ENCODE measurements at regions not wholly inside any gene's neighbourhood (a gene's known extent, or its start where the extent isn't known, plus 50 kb on each side); places are given as distances from the start of the nearest gene placed in this dataset.

DNA sequence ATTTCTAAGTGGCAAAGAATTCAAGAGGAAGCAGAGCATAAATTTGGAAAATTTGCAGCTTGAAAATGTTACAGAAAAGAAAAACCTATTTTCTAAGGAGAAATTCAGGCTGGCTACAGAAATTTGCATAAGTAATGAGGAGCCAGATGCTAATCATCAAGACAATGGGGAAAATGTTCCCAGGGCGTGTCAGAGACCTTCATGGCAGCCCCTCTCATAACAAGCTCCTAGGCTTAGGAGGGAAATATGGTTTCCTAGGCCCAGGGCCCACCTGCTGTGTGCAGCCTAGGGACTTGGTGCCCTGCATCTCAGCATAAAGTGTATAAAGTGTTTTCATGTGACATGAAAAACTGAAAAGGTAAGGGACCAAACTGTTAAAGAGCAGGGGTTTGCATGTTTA is 1796.3 kb upstream of the FLRT2 start:
- Histone ChIP-seq H3K4me1 (ENCODE audit: control insufficient read depth in 2 of 3, insufficient read depth in 2 of 3, low read depth in 1 of 3, low read length in 3 of 3) (no peaks in the 10 kb centered on the region), H3K9ac (ENCODE audit: low read length in 3 of 3) (no peak overlapping the region), H3K4me3 (ENCODE audit: low read length in 3 of 3) (no peak overlapping the region), H3K36me3 (ENCODE audit: control insufficient read depth in 2 of 3, insufficient read depth in 3 of 3, low read length in 3 of 3) (no peaks in the 10 kb centered on the region), H3K9me3 (ENCODE audit: control insufficient read depth in 2 of 3, insufficient read depth in 1 of 3, low read length in 3 of 3) (no peaks in the 10 kb centered on the region), H3K27ac (ENCODE audit: low read depth in 2 of 2, low read length in 2 of 2) (no peak overlapping the region), H3K27me3 (ENCODE audit: control insufficient read depth, insufficient read depth, low read length) (no peaks in the 10 kb centered on the region)
- intact Hi-C loops (cut with DNase I), result no loop called here
- TF ChIP-seq, protein P1, sequence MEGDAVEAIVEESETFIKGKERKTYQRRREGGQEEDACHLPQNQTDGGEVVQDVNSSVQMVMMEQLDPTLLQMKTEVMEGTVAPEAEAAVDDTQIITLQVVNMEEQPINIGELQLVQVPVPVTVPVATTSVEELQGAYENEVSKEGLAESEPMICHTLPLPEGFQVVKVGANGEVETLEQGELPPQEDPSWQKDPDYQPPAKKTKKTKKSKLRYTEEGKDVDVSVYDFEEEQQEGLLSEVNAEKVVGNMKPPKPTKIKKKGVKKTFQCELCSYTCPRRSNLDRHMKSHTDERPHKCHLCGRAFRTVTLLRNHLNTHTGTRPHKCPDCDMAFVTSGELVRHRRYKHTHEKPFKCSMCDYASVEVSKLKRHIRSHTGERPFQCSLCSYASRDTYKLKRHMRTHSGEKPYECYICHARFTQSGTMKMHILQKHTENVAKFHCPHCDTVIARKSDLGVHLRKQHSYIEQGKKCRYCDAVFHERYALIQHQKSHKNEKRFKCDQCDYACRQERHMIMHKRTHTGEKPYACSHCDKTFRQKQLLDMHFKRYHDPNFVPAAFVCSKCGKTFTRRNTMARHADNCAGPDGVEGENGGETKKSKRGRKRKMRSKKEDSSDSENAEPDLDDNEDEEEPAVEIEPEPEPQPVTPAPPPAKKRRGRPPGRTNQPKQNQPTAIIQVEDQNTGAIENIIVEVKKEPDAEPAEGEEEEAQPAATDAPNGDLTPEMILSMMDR (IDR thresholded peaks at IDR 0.05; ENCODE audit: borderline replicate concordance, extremely low read depth, insufficient read depth), result no peak
- FAIRE-seq (no peak), DNase-seq (no peak)

DNA sequence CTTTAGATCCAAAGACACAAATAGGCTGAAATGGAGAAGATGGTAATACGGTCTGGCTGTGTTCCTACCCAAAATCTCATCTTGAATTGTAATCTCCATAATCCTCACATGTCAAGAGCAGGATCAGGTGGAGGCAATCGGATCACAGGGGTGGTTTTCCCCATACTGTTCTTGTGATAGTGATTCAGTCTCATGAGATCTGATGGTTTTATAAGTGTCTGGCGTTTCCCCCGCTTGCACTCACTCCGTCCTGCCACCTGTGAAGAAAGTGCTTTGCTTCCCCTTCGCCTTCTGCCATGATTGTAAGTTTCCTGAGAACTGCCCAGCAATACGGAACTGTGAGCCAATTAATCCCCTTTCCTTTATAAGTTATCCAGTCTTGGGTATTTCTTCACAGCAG is 1795.5 kb upstream of the FLRT2 start:
- DNase-seq (no peak), FAIRE-seq (no peak)
- Histone ChIP-seq H3K27me3 (ENCODE audit: control insufficient read depth, insufficient read depth, low read length) (no peaks in the 10 kb centered on the region), H3K4me1 (ENCODE audit: control insufficient read depth in 2 of 3, insufficient read depth in 2 of 3, low read depth in 1 of 3, low read length in 3 of 3) (no peaks in the 10 kb centered on the region), H3K4me3 (ENCODE audit: low read length in 3 of 3) (no peak overlapping the region), H3K9ac (ENCODE audit: low read length in 3 of 3) (no peak overlapping the region), H3K36me3 (ENCODE audit: control insufficient read depth in 2 of 3, insufficient read depth in 3 of 3, low read length in 3 of 3) (no peaks in the 10 kb centered on the region), H3K27ac (ENCODE audit: low read depth in 2 of 2, low read length in 2 of 2) (no peak overlapping the region), H3K9me3 (ENCODE audit: control insufficient read depth in 2 of 3, insufficient read depth in 1 of 3, low read length in 3 of 3) (no peaks in the 10 kb centered on the region)
- TF ChIP-seq, protein P1 (IDR thresholded peaks at IDR 0.05; ENCODE audit: borderline replicate concordance, extremely low read depth, insufficient read depth), result no peak
- intact Hi-C loops (cut with DNase I), result no loop called here

DNA sequence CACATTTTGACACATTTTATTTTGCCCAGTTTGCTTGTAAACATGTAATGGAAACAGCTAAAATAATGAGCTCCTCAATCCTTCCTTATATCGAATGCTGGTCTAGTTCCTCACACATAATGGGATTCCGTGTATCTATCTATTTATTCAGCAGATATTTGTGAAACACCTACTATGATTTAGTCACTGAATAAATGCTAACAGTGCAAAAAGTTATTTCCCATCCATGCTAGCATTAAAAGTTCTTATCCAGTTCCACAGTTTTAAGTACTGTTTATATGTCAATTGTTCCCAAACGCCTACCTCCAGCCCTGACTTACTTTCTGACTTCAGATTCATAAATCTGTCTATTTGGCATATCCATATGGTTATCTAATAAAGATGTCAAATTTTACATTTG is 1788.7 kb upstream of the FLRT2 start:
- intact Hi-C loops (cut with DNase I), result no loop called here
- Histone ChIP-seq H3K4me1 (ENCODE audit: control insufficient read depth in 2 of 3, insufficient read depth in 2 of 3, low read depth in 1 of 3, low read length in 3 of 3) (no peaks in the 10 kb centered on the region), H3K27ac (ENCODE audit: low read depth in 2 of 2, low read length in 2 of 2) (no peak overlapping the region), H3K9me3 (ENCODE audit: control insufficient read depth in 2 of 3, insufficient read depth in 1 of 3, low read length in 3 of 3) (no peaks in the 10 kb centered on the region), H3K9ac (ENCODE audit: low read length in 3 of 3) (no peak overlapping the region), H3K4me3 (ENCODE audit: low read length in 3 of 3) (no peak overlapping the region), H3K36me3 (ENCODE audit: control insufficient read depth in 2 of 3, insufficient read depth in 3 of 3, low read length in 3 of 3) (no peaks in the 10 kb centered on the region), H3K27me3 (ENCODE audit: control insufficient read depth, insufficient read depth, low read length) (no peaks in the 10 kb centered on the region)
- TF ChIP-seq, protein P1 (IDR thresholded peaks at IDR 0.05; ENCODE audit: borderline replicate concordance, extremely low read depth, insufficient read depth), result no peak
- no peak for DNase-seq
- no peak for FAIRE-seq

DNA sequence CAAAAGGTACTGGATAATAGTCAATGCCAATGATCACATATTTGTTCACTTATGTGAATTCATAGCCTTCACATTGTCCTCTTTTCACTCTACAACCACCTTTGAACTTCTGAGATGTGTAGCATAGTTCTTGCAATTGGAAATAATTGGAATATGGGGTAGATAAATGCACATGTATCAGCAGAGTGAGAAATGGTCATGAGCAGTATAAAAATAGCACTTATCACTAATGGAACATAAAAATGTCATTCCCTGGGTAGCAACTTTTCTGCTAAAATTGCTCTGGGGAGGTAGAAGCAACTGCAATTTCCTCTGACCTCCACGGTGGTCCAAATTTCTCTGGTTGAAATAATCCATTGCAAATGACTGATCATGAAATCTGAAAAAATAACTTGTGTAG is 1785.7 kb upstream of the FLRT2 start:
- DNase-seq (no peak), FAIRE-seq (no peak)
- Histone ChIP-seq H3K27ac (ENCODE audit: low read depth in 2 of 2, low read length in 2 of 2) (no peak overlapping the region), H3K4me1 (ENCODE audit: control insufficient read depth in 2 of 3, insufficient read depth in 2 of 3, low read depth in 1 of 3, low read length in 3 of 3) (no peaks in the 10 kb centered on the region), H3K9me3 (ENCODE audit: control insufficient read depth in 2 of 3, insufficient read depth in 1 of 3, low read length in 3 of 3) (no peaks in the 10 kb centered on the region), H3K36me3 (ENCODE audit: control insufficient read depth in 2 of 3, insufficient read depth in 3 of 3, low read length in 3 of 3) (no peaks in the 10 kb centered on the region), H3K27me3 (ENCODE audit: control insufficient read depth, insufficient read depth, low read length) (no peaks in the 10 kb centered on the region), H3K9ac (ENCODE audit: low read length in 3 of 3) (no peak overlapping the region), H3K4me3 (ENCODE audit: low read length in 3 of 3) (no peak overlapping the region)
- TF ChIP-seq, protein P1 (IDR thresholded peaks at IDR 0.05; ENCODE audit: borderline replicate concordance, extremely low read depth, insufficient read depth), result no peak
- intact Hi-C loops (cut with DNase I), result no loop called here

Data from kidney (tissue), 13 donors.